ES-I3 (cell line): ENCODE measurements at regions not wholly inside any gene's neighbourhood (a gene's known extent, or its start where the extent isn't known, plus 50 kb on each side); places are given as distances from the start of the nearest gene placed in this dataset.

ENCODE experiments used
- H3K36me3 ChIP-seq: 2 replicates; pipeline ENCODE4 v1.6.1; 2013; ENCODE audit warnings: mild to moderate bottlenecking, low read length, control low read depth, moderate library complexity; ENCODE audit not compliant: insufficient read depth
- H3K4me1 ChIP-seq: 2 replicates; pipeline ENCODE4 v1.6.1; 2013; ENCODE audit warnings: mild to moderate bottlenecking, control low read depth, low read length; ENCODE audit not compliant: insufficient read depth
- H3K9ac ChIP-seq: 2 replicates; pipeline ENCODE4 v1.6.1; 2013; ENCODE audit warnings: low read depth, mild to moderate bottlenecking, low read length, moderate library complexity
- H3K9me3 ChIP-seq: 2 replicates; pipeline ENCODE4 v1.6.1; 2013; ENCODE audit warnings: mild to moderate bottlenecking, low read length, moderate library complexity; ENCODE audit not compliant: control insufficient read depth, insufficient read depth

DNA sequence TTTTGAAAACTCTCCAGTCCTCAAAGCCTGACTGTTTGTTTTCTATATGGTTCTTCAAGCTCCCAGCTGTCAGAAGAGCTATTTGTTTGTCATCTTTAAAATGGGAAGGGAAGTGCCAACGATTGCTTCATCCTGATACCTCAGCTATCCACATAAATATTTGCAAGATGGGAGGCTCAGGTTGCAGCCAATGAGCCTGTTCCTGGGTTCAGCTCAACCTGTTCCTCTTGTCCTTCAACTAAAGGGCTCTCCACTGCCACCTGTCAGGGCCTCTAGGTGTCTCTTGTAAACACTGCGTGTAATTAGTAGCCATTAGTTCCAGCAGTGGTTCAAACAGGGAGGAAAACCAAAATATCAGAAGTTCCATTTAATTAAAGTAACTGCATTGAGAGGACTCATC lies 445.1 kb downstream of the AJAP1 start:
- Histone ChIP-seq H3K36me3 (no peaks in the 10 kb centered on the region), H3K9me3 (no peaks in the 10 kb centered on the region), H3K9ac (no peak overlapping the region), H3K4me1 (0 out of 2 replicates have a peak, but pooled peaks cover 6% of the 10 kb centered on the region)

DNA sequence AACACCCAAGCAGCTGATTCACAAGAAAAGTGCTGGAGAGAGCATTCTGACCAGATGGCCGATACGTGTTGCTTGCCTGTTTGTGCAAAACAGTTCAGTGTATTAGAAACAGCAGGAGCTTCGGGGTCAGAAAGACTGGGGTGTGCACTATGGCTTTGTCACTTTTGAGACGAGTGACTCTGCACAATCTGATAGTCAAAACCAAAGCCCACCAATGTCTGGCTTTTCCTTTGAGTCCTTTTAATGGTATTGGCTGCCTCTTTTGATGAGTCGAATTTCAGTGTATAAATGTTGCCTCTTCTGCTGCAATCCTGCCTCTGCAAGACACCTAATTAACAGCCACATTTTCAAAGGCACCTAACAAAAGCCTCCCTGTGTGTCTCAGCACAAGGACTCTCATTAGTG lies 444.6 kb downstream of the AJAP1 start:
- Histone ChIP-seq H3K4me1 (0 out of 2 replicates have a peak, but pooled peaks cover 6% of the 10 kb centered on the region), H3K9ac (no peak overlapping the region), H3K36me3 (no peaks in the 10 kb centered on the region), H3K9me3 (no peaks in the 10 kb centered on the region)

DNA sequence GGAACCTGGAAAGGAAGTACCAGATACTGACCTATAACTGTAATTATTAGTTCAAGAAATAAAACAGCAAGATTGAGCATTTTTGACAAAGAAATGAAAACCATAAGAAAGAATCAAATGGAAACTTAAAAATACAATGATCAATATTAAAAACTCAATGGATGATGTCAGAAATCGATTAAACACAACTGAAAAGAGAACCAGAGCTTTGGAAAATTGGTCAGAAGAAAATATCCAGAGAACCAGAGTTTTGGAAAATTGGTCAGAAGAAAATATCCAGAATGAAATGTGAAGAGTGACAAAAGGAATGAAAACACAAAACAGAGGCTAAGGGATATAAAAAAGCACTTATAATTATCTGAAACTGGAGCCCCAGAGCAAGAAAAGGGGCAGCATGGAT lies 438.6 kb downstream of the AJAP1 start:
- H3K9ac ChIP-seq: no peak overlapping the region
- peaks cover 3% of the 10 kb centered on the region; the same call in 1 of the 2 replicates for H3K9me3 ChIP-seq
- no peaks in the 10 kb centered on the region for H3K4me1 ChIP-seq
- no peaks in the 10 kb centered on the region for H3K36me3 ChIP-seq

DNA sequence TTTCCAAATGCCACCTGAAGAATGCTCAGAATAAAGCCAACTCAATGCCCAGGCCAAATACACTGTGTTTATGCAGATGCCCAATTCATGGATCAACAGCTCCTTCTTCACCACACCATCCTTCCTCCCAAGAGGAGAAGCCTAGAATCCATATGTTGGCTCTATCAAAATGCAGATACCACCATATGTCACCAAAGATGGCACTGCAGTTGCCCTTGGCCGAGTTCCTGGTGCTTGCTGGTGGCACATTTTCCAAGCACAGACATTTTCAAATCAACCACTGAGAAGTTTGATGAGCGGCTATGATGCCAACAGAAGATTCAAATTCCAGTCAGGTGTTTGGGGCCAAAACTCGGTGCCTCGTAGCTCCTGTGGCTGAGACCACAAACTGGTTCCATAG lies 430.3 kb downstream of the AJAP1 start:
- Histone ChIP-seq H3K4me1 (no peaks in the 10 kb centered on the region), H3K9ac (no peak overlapping the region), H3K36me3 (no peaks in the 10 kb centered on the region), H3K9me3 (peaks cover 3% of the 10 kb centered on the region; the same call in 1 of the 2 replicates)

DNA sequence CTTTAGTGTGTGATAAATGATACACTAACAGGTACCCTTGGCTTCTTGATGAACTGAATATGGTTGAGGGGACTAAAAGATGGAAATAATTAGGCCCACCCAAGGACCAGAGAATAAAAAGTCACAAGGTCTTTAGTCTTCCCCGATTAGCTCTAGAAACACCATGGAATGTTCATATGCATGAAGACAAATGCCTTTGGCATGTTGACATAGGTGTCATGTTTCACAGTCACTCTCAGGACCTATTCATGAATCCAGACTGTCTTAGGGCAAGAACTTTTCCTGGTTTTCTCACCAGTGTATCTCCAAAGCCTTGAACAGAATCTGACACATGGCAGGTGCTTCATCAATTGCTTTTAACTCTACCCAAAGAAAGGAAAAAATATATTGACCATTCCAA lies 412.8 kb downstream of the AJAP1 start:
- Histone ChIP-seq H3K9me3 (peaks cover 8% of the 10 kb centered on the region; the same call in 1 of the 2 replicates), H3K36me3 (no peaks in the 10 kb centered on the region)

DNA sequence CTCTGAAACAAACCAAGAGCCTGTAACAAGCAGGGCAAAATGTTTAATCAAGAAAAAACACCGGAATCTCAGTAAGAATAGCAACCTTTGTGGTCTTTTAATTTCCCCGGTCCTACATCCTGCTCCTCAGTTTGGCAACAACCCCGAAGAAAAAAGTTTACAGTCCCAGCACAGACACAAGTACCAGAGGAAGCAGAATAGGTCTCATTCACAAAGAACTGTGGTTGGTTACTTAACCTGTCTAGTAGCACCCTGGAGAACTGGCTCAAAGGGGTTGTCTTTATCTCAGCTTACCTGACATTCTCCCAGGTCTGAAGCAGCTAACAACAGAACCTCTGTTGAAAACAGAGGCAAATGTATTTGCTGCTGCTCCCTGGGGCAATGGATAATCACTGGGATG lies 399.3 kb downstream of the AJAP1 start:
- H3K9me3 ChIP-seq: 0 out of 2 replicates have a peak, but pooled peaks cover 2% of the 10 kb centered on the region
- no peaks in the 10 kb centered on the region for H3K36me3 ChIP-seq
- no peaks in the 10 kb centered on the region for H3K4me1 ChIP-seq

More for the DNA sequence above, 412.8 kb downstream of the AJAP1 start:
- Histone ChIP-seq H3K9ac (no peak overlapping the region), H3K4me1 (peaks cover 7% of the 10 kb centered on the region; the same call in 1 of the 2 replicates)

DNA sequence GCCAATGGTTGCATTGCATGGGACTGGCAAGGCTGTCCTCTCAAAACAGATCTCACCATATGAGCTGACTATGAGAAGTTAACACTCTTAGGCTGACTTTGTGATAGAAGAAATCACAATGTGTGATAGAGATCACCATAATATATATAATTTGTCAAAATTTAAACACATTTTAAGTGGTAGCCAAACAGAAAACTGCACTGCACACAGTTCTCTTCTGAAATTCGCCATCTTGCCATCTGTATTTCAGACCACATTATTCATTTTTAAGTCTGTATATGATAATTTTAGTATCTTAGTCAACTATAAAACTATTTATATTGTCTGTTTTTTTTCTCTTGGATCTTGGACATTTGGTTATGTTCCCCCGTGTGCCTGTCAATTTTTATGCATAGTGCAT lies 374.7 kb downstream of the AJAP1 start:
- Histone ChIP-seq H3K9me3 (no peaks in the 10 kb centered on the region), H3K36me3 (no peaks in the 10 kb centered on the region), H3K9ac (no peak overlapping the region), H3K4me1 (no peaks in the 10 kb centered on the region)

More for the DNA sequence above, 399.3 kb downstream of the AJAP1 start:
- no peak overlapping the region for H3K9ac ChIP-seq

DNA sequence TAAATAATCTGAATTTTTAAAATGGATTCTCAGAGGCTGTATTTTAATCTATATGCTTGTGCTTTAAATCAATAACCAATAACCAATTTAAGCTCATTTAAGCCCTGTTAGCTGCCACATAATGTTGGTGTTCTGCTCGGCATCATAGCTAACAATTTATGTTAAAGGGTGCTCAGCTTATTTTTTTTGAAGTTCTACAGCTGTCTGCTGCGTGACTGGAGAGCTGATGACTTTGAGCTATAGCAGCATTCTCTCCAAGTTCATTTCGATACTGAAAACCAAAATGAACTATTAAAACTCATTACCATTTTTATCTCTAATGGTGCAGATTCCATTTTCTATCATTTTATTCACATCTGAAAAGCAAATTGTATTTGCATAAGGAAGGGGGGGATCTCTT lies 357.8 kb downstream of the AJAP1 start:
- H3K4me1 ChIP-seq: no peaks in the 10 kb centered on the region
- no peaks in the 10 kb centered on the region for H3K9me3 ChIP-seq
- H3K36me3 ChIP-seq: no peaks in the 10 kb centered on the region

DNA sequence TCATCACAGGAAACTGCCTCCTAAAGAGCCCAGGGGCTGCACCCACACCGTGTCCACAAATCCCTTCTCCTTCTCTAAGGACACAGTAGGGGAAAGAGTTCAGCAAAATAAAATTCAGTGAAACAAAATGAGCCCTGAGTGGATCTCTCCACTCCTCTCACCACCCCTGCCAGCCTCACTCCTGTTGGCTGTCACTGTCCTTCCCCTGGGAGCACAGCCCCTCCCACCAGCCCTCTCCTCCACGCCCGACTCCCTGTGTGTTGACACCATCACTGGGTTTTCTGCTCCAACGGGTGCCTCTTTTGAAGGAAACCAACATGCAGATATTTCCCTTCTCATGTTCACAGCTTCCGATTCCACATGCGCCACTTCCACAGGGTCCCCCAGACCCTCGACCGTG lies 356.2 kb downstream of the AJAP1 start:
- Histone ChIP-seq H3K4me1 (no peaks in the 10 kb centered on the region), H3K9me3 (no peaks in the 10 kb centered on the region), H3K36me3 (no peaks in the 10 kb centered on the region), H3K9ac (no peak overlapping the region)

More for the DNA sequence above, 357.8 kb downstream of the AJAP1 start:
- no peak overlapping the region for H3K9ac ChIP-seq

DNA sequence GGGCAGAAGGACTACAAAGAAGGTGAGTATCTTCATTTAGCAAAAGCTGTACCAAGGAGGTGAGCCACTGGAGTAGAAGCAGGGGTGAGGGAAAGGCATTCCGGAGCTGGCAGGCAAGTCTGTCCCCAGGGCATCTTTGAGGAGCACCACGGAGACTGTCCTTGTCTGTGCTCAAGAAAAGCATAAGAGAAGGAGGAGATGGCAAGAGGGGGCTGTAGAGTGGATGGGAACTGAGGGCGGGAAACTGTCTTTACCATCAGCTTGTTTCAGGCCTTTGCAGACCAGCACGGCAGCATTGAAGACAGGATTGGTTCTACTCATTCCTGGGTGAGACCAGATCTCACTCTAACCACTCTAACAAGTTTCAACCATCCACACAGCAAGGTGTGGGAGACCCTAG lies 355.8 kb downstream of the AJAP1 start:
- no peaks in the 10 kb centered on the region for H3K4me1 ChIP-seq

DNA sequence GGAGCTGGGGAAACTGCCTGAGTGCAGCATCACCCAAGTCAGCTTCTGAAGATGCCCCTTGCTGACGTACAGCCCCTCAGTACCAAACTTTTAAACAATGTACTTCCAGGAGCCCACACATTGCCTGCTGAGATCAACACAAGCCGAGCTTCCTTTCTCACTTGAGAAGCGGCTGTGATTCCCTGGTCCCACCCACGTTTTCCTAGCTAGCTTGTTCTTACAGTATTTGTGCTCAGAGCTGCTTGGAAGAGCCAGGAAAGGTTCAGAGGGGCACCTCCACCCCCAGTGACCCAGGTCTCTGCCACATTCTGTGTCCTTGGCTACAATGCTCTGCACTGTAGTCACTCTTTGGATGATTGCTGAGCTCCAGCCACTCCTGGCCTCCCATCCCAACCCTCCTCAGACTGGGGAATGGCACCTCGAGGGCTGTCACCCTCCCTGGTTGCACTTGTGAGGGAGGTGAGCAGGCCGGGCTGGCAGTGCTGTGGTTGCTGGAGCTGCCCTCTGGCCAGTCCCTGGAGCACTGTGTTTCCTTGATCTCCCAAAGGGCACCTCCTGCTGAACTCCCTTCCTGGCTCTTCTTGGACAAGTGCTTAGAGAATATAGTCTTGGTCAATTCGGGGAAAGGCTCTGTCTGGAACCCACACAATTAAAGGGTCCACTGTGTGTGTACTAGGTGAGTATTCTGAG lies 355.1 kb downstream of the AJAP1 start:
- no peaks in the 10 kb centered on the region for H3K36me3 ChIP-seq
- H3K9me3 ChIP-seq: no peaks in the 10 kb centered on the region
- H3K9ac ChIP-seq: no peak overlapping the region
- H3K4me1 ChIP-seq: no peaks in the 10 kb centered on the region

More for the DNA sequence above, 355.8 kb downstream of the AJAP1 start:
- Histone ChIP-seq H3K9ac (no peak overlapping the region), H3K9me3 (no peaks in the 10 kb centered on the region), H3K36me3 (no peaks in the 10 kb centered on the region)

DNA sequence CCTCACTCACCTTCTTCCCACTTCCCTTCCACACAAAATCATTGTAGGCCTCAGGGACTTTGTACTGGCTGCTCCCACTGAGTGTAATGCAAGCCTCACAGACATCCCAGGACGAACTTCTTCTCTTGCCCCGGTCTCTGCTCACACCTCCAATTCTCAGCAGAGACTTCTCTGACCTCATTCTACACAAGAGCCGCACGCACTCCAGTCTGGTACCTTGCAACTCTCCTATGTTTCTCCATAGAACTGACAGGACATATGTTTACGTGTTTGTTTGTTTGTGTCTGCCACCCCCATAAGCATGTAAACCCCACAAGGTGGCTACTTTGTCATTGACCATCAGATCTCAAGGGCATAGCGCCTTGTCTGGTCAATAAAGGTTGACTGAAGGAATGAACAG lies 350.8 kb downstream of the AJAP1 start:
- H3K9ac ChIP-seq: no peak overlapping the region
- H3K9me3 ChIP-seq: no peaks in the 10 kb centered on the region
- H3K36me3 ChIP-seq: no peaks in the 10 kb centered on the region
- no peaks in the 10 kb centered on the region for H3K4me1 ChIP-seq

DNA sequence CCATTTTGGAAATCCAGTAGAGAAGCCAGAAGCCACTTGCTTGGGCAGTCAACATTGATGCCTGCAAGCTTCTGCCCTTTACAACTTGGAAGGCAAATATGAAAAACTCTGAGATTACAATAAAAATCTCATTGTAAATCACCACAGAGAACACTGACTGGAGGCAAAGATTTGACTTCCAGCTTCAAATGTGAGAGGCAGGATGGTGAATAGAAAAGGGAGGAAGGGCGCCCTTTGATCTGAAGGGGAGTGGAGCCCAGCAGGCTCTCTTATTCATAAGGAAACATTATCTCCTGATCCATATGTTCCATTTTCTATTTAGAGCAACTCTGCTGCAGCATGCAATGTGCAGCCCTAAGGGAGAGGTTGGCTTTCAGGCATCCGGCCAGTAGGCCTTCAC lies 348.3 kb downstream of the AJAP1 start:
- no peaks in the 10 kb centered on the region for H3K36me3 ChIP-seq
- no peak overlapping the region for H3K9ac ChIP-seq
- H3K4me1 ChIP-seq: no peaks in the 10 kb centered on the region
- no peaks in the 10 kb centered on the region for H3K9me3 ChIP-seq

DNA sequence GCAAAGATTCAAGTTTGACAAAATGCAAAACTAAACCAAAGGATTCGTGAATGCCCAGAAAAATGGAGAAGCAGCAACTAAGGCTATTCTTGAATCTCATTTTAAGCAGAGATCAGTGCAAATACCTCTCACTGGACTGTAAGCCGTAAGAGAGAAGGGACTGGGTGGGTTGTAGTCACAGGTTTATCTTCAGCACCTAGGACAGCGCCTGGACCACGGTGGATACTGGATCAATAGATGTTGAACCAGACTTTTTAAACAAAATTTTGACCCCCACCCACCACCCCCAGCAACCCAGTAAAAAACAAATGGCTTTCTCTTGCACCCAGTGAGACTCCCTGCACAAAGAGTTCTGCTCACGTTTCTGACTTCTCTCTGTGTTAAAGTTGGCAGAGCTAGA lies 347.1 kb downstream of the AJAP1 start:
- no peak overlapping the region for H3K9ac ChIP-seq

DNA sequence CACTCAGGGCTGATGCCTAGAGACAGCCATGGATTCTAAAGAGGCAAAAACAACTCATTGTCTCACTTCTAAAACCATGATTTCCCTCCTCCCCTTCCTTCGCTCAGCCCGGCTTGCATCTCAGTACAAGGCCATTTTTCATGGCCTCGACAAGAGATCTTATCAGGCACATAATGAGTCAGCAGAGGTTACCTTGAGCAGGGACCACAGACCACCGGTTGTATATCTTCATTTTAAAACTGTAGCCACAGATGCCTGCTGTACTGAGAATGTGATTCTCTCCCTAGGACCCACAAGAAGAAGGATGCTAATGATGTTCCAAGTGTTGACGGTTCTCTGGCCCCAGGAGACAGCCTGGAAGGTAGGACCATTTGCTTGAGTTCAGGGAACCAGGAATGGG lies 331.9 kb downstream of the AJAP1 start:
- Histone ChIP-seq H3K4me1 (no peaks in the 10 kb centered on the region), H3K36me3 (no peaks in the 10 kb centered on the region), H3K9ac (no peak overlapping the region), H3K9me3 (no peaks in the 10 kb centered on the region)

More for the DNA sequence above, 347.1 kb downstream of the AJAP1 start:
- no peaks in the 10 kb centered on the region for H3K36me3 ChIP-seq
- no peaks in the 10 kb centered on the region for H3K9me3 ChIP-seq
- H3K4me1 ChIP-seq: no peaks in the 10 kb centered on the region
